CD4-positive, alpha-beta T cell treated with Interleukin-21 for 1 hour (primary cell): ENCODE measurements at regions not wholly inside any gene's neighbourhood (a gene's known extent, or its start where the extent isn't known, plus 50 kb on each side); places are given as distances from the start of the nearest gene placed in this dataset.

Experiments
- DNase-seq: peaks from one replicate; pipeline ENCODE4 v3.0.0-alpha.2; 2020

DNA sequence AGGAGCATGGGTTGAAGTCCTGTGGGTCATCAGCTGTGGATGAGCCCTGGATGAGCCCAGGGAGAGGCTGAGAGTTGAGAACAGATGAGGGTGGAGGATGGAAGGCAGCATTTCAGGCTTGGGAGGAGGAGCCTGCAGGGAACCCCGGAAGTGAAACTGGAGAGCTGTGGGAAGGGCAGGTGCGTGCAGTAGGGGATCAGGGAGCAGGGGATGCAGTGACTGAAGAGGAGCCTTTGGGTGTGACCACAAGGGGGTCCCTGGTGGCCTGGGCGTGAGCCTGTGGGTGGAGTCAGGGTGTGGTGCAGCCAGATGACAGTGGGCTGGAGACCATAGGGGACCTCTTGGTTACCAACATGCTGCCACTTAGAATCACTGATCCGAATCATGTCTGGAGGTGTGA lies 115.5 kb downstream of the PAPOLA start:
- DNase-seq: no peak

DNA sequence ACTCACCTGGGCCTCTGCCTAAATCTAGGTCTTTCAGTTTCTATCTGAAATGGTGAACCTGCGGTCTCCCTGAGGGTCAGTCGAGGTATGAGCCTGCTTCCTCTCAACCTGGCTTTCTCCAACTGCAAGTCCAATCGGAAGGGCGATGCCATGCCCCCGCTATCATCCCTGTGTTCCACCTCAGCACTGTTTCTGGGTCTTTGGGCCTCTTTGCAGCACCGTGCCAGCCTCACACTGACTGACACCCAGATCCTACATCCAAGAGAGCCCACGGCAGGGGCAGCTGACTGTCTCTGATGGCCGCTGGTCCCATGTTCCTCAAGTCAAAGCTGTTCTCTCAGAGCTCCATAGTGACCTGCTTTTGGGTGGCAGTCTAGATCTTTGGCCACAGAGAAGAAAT lies 120.7 kb downstream of the PAPOLA start:
- no peak for DNase-seq

DNA sequence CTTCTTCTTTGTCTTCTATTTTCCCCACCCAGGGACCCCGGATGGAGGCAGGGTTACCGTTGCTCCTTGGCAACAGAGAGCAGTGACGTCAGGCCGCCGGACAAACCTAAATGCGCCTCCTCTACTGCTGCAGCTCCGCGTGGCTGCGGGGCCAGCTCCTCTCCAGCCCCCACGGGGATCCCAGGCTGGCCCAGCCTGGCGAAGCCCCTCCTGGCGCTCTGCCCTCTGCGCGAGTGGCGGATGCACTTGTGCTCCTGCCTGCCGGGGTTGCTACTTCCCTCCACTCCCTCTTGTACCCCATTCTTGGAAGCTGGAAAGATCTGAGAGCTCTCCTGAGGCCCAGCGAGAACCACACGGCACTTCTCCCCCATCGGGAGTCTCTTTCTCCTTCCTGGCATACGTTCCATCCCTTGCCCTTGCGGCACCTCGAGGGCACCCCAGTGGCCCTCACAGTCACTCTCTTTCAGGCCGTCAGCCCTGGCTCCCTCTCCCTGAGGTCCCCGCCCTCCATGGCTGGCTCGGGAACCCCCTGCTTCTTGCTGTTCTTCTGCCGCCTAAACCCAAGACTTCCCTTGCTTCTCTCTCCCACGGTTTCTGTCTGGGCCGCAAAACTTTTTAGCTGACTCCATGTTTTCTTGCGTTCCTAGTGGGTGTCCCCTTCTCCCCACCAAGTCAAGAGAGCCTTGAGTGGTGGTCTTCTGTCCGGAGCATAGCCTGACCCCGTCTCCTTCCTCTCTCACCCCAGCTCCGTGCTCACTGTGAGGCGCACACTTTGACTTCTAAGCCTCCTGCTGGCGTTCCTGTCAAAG lies 121.7 kb downstream of the PAPOLA start:
- no peak for DNase-seq

DNA sequence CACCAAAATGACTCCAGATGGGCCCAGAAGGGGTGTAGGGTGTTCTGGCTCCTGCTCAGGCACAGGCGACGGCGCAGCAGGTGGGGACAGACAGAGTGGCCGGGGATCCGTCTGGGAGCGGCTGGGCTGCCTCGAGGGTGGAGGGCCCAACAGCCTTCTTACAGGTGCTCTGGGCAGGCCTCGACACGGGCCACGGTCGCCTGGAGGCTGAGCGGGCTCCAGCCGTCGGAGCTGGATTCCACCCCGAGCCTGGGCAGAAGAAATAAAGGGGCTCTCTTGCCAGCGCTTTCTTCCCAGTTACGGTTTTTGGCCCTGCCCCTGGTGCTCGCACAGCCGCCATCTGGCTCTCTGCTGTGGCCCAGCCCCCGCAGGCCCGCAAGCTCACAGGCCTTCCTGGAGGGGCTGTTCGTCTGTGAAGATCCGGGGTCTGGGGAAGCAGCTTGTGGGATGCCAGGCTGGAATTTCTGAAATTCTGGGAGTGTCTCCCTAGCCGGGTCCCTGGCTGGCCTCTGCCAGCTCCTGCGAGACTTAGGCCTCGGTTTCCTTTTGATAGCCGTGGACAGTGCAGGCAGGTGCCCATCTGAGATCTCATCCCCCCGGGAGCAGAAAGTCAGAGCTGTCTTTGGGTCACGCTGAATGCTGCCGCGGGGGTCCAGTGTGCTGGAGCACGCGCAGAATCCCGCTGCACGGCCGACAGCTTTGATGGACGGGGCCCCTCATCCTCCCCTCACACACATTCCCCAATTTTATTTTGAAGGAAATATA lies 122.7 kb downstream of the PAPOLA start:
- DNase-seq: no peak

GRCh38 chr14:96625426-96625985 lies 123.3 kb downstream of the PAPOLA start:
- no peak for DNase-seq

GRCh38 chr14:96626121-96626768 lies 124.1 kb downstream of the PAPOLA start:
- no peak for DNase-seq

- no peak for DNase-seq
Measured at GRCh38 chr14:96626916-96627315, 124.7 kb downstream of the PAPOLA start.

- no peak for DNase-seq
Measured at GRCh38 chr14:96627386-96627785, 125.2 kb downstream of the PAPOLA start.

DNA sequence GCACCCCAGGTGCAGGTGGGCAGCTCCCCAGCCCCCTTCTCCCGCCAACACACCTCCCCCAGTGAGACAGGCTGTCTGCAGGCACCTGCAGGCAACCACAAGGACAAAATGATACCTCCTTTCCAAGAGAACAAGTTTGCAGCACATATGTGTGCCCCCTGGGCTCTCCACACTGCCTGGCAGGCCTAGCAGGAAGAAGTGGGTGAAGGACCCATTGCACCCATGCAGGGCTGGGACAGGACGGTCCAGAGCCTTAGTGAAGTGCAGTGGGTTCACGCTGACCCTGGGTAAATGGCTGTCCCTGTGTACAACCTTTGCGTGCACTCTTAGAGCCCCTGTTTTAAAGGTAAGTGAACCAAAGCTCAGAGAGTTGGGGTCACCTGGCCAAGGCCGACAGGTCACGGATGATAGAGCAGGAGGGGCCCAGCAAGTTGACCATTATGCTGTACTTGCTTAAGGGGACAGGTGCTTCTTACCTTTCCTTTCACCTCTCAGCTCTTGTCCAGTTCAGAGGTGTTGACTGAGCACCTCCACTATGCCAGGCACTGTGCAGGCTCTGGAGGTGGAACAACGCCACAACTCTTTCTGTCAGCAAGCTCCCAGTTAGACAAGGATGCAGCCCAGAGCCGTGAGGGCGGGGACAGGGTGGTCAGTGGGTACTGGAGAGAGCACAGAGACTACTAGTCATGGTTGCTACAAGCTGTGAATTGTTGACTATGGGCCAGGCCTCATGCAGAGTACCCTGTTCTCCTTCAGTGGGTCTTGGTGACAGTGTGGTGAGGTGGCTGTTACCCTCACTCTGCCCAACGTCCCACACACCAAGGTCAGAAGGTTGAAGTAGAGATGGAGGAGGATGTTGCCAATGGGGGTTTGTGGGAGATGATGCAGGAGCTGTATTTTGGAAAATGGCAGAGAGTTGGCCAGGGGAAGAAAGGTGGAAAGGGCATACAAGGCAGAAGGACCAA lies 125.9 kb downstream of the PAPOLA start:
- DNase-seq: no peak

GRCh38 chr14:96629082-96629481 lies 126.9 kb downstream of the PAPOLA start:
- DNase-seq: no peak

- no peak for DNase-seq
Measured at GRCh38 chr14:96629558-96630222, 127.5 kb downstream of the PAPOLA start.

- DNase-seq: no peak
Measured at GRCh38 chr14:96630281-96630680, 128.1 kb downstream of the PAPOLA start.

GRCh38 chr14:96631030-96631429 lies 128.8 kb downstream of the PAPOLA start:
- DNase-seq: no peak

- DNase-seq: no peak
Measured at GRCh38 chr14:96631621-96632362, 129.6 kb downstream of the PAPOLA start.

- DNase-seq: no peak
Measured at GRCh38 chr14:96632363-96632758, 130.2 kb downstream of the PAPOLA start.

DNA sequence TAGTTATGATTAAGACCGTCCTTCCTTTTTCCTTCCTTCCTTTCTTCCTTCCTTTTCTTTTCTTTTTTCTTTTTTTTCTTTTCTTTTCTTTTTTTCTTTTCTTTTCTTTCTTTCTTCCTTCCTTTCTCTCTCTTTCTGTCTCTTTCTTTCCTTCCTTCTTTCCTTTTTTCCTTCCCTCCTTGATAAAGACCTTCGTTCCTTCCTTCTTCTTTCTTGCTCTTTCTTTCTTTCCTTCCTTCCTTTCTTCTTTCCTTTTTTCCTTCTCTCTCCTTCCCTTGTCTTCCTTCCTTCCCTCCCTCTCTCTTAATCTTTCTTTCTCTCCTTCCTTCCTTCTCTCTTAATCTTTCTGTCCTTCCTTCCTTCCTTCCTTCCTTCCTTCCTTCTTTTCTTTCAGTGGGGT lies 130.9 kb downstream of the PAPOLA start:
- no peak for DNase-seq

DNA sequence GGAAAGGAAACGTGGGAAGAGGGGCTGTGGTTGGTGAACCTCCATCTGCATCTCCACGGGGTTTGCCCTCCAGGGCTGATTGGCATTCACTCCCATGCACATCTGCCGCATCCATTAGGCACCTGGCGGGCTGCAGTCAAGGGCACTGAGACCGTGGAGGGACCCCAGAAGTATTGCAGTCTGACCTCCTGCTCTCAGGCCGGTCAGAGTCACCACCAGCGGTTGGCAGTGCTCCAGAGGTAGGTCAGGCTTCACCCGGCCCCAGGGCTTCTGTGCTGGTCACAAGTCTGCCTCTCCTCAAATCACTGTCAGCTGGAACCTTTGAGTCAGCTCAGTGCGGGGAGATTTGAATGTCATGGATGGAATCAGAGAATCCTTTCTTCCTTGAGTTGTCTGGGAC lies 132.3 kb downstream of the PAPOLA start:
- DNase-seq: no peak

DNA sequence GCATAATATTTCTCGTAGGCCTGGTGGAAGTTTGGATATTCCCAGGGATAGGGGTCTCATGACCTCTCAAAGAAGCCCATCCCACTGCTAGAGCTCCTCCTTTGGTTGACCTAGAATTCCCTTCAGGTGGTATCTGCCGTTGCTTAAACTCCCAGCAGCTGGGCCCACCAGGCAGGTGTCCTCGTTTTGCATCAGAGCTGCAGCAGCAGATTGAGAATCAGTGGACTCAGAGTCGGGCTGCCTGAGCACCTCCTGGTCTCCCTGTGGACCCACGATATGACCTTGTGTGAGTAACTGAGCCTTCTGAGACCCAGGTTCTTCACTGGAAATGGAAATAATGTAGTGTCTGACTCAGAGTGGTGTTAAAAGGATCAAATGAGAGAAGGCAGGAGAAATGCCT lies 132.7 kb downstream of the PAPOLA start:
- no peak for DNase-seq

GRCh38 chr14:96635850-96636249 lies 133.7 kb downstream of the PAPOLA start:
- DNase-seq: no peak

DNA sequence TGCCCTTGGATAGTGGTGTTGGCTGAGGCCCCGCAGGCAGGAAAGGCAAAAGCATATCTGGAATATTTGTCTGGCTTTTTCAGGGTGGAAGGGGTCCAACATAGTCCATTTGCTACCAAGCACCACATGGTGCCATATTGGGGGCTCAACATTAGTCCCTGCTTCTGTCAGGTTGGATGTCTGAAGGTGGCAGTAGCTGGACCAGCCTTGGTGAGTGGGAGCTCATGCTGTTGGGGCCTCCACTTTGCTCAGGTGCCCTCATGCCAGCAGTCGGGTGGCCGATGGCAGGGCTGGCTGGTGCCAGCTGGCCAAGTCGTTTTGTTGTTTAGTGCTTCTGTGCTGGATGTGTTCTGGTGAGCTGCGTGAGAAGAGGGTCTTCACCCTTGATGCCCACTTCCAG lies 135.3 kb downstream of the PAPOLA start:
- DNase-seq: no peak
